NCI-H748 (cell line): ENCODE measurements at regions not wholly inside any gene's neighbourhood (a gene's known extent, or its start where the extent isn't known, plus 50 kb on each side); places are given as distances from the start of the nearest gene placed in this dataset.
"Not testable (repeated sequence)": the region's sequence is repeated elsewhere in the genome, so short reads cannot be mapped to it uniquely, and the experiment has no call there.

Source experiments
- DNase-seq: peaks from one replicate; lab custom pipeline; 2025; ENCODE audit not compliant: unreplicated experiment; lab: John Stamatoyannopoulos, UW

GRCh38 chr2:19656011-19656410 lies 245.8 kb downstream of the TTC32 start:
- no peak for DNase-seq

GRCh38 chr2:19654310-19655090 lies 247.3 kb downstream of the TTC32 start:
- no peak for DNase-seq

GRCh38 chr2:19653509-19653908 lies 248.3 kb downstream of the TTC32 start:
- no peak for DNase-seq

- DNase-seq = no peak
Observed at GRCh38 chr2:19652811-19653210, 249.0 kb downstream of the TTC32 start.

GRCh38 chr2:19651466-19651865 lies 250.3 kb downstream of the TTC32 start:
- no peak for DNase-seq

GRCh38 chr2:19649785-19650380 lies 251.9 kb downstream of the TTC32 start:
- DNase-seq = no peak

- DNase-seq = no peak
Observed at GRCh38 chr2:19649142-19649541, 252.6 kb downstream of the TTC32 start.

- no peak for DNase-seq
Observed at GRCh38 chr2:19648583-19648982, 253.2 kb downstream of the TTC32 start.

GRCh38 chr2:19646987-19647386 lies 254.8 kb downstream of the TTC32 start:
- no peak for DNase-seq

GRCh38 chr2:19644763-19645162 lies 257.0 kb downstream of the TTC32 start:
- no peak for DNase-seq

GRCh38 chr2:19643117-19643518 lies 258.7 kb downstream of the TTC32 start:
- no peak for DNase-seq

- no peak for DNase-seq
Observed at GRCh38 chr2:19642501-19642900, 259.3 kb downstream of the TTC32 start.

GRCh38 chr2:19635951-19636510 lies 265.8 kb downstream of the TTC32 start:
- no peak for DNase-seq

GRCh38 chr2:19632403-19632991 lies 269.3 kb downstream of the TTC32 start:
- DNase-seq = no peak

- DNase-seq = no peak
Observed at GRCh38 chr2:19631871-19632270, 269.9 kb downstream of the TTC32 start.

- no peak for DNase-seq
Observed at GRCh38 chr2:19630921-19631320, 270.9 kb downstream of the TTC32 start.

GRCh38 chr2:19627359-19627758 lies 268.9 kb upstream of the OSR1 start:
- no peak for DNase-seq

GRCh38 chr2:19623488-19623887 lies 265.1 kb upstream of the OSR1 start:
- DNase-seq = no peak

- no peak for DNase-seq
Observed at GRCh38 chr2:19617257-19617848, 258.9 kb upstream of the OSR1 start.

- DNase-seq = not testable (repeated sequence)
Observed at GRCh38 chr2:19615402-19615801, 257.0 kb upstream of the OSR1 start.

- DNase-seq = no peak
Observed at GRCh38 chr2:19614066-19614465, 255.6 kb upstream of the OSR1 start.
